Mucosa of gallbladder (tissue), 1 donor: ENCODE measurements at regions not wholly inside any gene's neighbourhood (a gene's known extent, or its start where the extent isn't known, plus 50 kb on each side); places are given as distances from the start of the nearest gene placed in this dataset.
A peak's percentile ranks its signal among the peaks of the same experiment; 100 is the strongest.
"Not testable (repeated sequence)": the region's sequence is repeated elsewhere in the genome, so short reads cannot be mapped to it uniquely, and the experiment has no call there.

ENCODE experiments used
- DNase-seq: peaks from one replicate; pipeline ENCODE4 v3.0.0-alpha.2; 2020; ENCODE audit warnings: low spot score
- donor health status: DM: no; HTN: no; CAD: no.

DNA sequence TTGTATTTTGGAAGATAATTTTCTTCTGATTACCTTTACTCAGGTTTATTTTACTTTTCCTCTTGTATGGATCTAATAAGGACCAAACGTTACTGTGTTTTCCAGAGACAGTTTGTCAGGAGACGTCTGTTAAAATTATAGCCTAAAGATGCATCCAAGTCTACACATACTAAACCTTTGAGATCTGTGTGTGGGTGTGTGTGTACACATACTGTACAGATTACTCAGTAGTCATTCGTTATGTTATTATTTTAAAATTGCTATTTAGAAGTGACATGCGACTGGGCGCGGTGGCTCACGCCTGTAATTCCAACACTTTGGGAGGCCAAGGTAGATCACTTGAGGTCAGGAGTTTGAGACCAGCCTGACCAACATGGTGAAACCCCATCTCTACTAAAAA lies 51.6 kb upstream of the CNTLN start:
- no peak for DNase-seq

DNA sequence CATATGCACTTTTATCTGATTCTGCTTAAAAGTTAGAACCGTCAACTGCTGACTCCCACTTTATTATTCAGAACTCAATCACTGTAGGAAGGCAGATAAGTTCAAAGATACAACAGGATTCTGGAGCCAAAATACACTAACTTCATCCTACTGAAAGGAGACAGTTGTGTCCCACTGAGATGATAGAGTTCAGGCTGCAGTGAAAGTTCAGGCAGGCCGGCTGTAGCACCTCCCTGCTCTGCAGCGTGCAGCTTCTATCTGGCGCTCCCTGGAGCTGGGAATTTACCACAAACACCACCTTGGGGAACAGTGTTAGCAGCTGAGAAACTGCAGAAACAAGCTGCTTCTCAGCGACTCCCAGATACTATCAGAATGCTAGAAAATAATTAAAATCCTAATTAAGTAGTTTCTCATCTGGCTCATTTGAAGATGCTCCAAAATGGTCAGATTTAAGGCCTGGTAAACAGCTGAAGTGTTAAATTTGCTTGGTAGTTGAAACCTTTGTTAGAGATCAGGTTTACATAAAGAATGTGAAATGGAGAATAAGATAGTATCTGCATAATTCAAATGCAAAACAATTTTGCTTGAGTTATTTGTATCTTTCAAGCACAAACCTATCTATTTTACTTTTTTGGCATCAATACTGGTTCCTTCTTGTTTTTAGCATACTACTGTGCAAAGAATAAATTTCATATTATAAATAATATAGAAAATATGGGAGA lies 52.3 kb upstream of the CNTLN start:
- peak; percentile 16 for DNase-seq

DNA sequence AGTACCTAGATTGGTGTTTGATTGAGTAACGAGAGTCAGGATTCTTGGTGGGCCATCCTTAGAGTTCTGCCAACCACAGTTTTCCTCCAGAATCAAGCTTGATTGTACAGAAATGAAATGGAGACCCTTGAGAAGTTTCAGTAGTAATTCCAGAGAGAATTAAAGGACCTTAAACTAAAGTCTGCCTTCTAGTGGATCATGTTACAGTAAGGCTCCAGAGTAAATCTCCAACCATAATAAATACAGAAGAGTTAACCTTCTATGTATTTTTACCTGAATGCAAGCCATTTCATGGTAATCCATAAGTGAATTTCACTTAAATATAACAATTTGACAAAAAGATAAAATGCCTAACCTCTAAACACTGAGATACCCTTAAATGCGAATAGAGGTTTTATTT lies 53.0 kb upstream of the CNTLN start:
- DNase-seq = no peak

DNA sequence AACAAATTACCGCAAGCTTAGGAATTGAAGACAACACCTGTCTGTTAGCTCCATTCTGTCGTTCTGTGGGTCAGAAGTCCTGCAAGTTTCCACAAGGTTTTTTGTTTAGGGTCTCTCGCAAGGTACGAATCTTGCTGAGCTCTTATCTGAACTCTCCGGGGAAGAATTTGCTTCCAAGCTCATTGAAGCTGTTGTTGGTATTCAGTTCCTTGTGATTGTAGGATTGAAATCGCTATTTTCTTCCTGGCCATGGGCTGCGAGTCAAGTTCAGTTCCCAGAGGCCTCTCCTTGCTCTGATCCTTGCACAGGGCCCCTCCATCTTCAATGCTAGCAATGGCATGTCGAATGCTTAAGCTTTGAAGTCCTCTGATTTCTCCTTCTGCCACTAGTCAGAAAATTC lies 53.5 kb upstream of the CNTLN start:
- no peak for DNase-seq

DNA sequence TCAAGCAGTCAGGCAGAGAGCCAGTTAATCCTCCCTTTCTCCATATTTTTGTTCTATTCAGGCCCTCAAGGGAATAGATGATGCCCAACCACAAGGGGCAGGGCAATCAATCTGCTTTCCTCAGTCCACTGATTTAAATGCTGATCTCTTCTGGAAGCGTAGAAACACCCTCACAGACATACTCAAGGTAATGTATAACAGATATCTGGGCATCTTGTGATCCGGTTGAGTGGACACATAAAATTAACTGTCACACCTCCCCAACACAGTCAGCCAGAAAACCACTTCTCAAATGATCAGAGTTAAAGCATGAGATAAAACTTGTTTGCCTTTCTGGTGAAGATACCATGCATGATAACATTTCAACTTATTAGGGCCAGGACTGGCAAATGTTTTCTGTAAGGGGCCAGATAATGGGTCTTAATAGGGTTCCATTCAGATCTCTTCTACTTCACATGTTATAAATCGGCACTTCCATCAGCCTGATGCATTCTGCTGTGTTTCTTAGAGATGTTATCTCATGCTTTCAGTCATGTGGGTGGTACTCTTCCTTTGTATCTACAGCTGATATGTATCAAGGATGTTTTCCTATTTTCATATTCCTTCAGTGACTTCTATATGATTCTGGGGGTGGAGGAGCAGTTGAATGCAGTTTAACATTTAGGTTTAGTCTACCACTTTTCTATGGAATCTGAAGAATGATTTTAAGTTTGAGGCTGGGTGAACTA lies 58.9 kb upstream of the CNTLN start:
- no peak for DNase-seq

DNA sequence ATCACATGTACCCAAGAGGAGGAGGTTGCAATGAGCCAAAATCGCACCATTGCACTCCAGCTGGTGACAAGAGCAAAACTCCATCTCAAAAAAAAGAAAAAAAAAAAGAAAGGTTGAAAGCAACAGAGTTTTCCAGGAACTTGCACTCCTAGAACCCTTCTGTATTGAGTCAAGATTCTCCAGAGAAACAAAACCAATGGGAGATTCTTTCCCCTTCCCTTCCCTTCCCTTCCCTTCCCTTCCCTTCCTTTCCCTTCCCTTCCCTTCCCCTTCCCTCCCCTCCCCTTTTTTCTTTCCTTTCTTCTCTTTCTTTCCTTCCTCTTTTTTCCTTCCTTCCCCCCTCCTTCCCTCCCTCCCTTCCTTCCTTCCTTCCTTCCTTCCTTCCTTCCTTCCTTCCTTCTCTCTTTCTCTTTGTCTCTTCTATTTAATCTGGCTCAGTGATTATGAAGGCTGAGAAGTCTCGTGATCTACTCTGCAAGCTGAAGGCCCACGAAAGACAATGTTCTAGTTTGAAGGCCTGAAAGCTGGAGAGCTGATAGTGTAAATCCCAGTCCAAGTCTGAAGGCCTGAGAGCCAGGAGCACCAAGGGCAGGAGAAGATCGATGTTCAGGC lies 59.6 kb upstream of the CNTLN start:
- no peak for DNase-seq

DNA sequence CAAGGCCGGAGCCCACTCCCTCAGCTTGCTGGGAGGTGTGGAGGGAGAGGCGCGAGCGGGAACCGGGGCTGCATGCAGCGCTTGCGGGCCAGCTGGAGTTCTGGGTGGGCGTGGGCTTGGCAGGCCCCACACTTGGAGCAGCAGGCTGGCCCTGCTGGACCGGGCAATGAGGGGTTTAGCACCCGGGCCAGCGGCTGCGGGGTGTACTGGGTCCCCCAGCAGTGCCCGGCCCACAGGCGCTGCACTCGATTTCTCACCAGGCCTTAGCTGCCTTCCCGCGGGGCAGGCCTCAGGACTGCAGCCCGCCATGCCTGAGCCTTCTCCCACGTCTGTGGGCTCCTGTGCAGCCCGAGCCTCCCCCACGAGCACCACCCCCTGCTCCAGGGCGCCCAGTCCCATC lies 62.3 kb upstream of the CNTLN start:
- not testable (repeated sequence) for DNase-seq

DNA sequence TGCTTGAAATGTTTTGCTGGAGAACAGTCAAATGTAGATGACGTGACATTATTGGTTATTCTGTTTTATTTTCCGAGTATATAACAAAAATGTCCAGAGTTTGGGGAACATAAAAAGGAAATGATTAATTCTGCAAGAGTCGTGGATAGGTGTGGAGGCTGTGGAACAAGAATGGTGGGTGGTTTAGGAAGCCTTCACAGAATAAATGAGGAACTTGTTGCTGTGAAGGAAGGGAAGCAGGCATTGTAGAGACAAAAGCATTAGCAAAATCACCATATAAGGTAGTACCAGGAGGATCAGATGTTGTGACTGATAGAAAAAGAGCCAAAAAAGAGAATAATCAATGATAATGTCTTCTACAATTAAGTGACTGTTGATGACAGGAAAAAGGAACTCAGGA lies 66.2 kb upstream of the CNTLN start:
- no peak for DNase-seq

DNA sequence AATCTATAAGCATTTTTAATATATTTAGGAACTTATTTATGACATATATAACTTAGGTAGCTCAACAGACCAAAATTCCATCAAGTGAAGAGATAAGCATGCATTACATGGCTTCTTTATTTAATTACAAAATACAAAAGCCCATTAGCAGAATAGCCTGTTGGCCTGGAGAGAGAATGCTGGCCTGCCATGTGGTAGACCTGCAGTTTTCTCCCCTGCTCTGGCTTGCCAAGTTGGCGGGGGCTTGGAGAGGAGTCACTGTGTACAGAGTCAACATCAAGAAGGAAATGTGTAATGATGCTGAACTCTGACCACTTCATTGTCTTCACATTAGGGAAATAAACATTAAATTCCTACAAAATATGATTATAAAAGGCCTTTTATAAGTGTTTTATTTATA lies 69.8 kb upstream of the CNTLN start:
- peak; percentile 37 for DNase-seq

DNA sequence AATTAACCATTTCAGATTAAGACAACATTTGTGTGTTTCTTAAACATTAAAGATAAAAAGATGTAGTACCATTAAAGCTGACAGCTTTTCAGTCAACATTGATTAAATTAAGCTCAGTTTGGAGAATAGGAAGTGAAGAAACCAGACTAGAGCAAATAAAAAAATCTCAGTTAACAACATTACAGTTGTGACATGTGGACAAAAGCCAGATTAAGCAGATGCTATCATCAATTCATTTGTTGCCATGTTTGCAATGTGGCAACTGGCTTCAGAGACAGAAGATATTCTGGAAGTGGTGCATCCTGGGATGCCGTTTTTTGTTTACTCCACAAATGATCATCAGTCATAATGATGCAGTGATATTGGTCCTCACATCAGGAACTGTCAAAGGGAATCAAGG lies 70.3 kb upstream of the CNTLN start:
- DNase-seq = no peak

DNA sequence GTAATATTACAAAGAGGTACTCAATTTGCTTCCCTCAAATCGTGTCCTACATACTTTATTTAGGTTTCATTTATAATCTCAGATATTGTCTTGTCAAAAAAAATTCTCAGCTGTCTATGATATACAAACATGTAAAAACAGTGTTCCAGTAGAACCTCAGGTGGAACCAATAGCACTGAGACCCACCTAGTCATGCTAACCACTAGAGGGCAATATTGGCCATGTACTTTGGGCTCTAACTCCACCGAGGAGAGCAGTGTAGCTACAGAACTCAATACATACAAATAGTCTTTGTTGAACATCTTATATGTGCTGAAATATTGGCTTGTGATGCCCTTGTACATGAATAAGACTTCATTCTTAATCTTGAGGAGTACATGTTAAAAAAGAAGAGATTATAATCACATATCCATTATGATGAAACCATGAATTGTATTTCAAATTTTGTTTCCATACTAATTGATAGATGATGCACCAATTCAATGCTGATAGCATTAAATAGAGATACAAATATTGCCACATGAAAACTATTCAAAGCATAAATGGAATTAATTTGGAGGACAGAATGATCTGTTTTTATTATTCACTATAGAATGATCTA lies 71.2 kb upstream of the CNTLN start:
- DNase-seq = peak; percentile 36

DNA sequence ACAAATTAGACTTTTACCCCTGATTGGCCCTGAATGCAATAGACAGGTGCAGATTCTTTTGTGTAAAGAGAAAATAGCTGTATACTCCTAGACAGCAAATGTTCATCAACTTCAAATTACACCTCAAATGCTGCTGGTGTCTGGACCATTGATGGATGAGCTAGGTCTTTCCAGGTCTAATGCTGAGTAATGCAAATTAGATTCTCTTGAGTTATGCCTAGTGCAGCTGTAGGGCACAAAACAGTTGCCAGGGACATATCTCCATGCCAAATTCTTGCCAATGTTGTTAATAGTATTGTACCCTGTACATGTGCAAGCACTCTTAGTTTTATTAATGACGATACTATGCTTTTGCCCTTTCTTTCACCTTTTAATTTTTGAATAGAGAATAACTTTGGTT lies 72.3 kb upstream of the CNTLN start:
- DNase-seq = no peak

DNA sequence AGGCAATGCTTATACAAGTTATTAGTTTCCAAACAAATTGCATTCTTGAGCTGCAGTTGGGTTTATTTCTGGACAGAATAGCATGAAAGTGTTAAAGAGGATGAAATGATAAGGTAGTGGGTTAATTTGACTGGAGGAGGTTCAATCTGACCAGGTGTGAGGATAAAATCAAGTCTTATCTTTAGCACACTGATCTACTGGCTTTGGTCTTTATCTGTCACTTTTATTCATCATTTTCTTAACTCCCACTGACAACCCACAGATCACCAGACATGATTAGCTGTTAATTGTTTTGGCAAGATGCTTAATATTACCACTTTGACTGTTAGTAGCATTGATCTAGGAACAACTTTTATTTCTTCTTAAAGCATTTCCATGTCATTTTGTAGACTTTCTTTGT lies 74.4 kb upstream of the CNTLN start:
- DNase-seq = no peak

DNA sequence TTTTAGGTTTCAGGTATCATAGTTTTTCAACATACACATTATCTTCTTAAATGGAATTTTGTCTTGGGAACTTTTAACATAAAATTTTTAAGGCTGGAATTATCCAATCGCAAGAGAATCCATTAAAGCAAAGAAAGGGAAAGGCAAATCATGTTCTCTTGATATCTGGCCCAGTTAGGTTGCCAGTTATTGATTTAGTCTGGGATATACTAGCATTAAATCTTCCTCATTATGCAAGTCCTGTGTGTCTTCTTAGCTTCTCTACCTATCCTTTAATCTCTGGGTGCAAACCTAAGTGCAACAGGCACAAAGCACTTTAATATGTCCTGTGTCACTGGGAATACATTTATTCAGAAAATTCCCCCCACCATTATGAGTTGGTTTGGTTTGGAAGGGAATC lies 75.4 kb upstream of the CNTLN start:
- DNase-seq = no peak

DNA sequence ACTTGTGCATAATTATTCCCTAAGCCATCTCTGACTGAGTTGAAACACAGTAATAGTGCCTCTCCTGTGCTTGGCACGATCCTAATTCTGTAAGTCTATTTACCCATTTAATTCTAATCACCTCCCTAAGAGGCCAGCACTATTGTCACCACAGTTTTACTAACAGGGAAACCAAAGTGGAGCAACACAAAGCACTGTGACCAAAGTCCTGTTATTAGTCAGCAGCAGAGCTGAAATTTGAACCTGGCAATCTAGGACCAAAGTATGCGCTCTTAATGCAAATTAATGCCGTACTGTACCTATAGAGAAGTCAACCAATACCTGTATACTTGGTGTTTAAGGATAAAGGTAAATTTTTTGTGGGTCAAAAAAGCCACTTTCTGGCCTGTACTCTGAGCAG lies 77.1 kb upstream of the CNTLN start:
- DNase-seq = peak; percentile 28

DNA sequence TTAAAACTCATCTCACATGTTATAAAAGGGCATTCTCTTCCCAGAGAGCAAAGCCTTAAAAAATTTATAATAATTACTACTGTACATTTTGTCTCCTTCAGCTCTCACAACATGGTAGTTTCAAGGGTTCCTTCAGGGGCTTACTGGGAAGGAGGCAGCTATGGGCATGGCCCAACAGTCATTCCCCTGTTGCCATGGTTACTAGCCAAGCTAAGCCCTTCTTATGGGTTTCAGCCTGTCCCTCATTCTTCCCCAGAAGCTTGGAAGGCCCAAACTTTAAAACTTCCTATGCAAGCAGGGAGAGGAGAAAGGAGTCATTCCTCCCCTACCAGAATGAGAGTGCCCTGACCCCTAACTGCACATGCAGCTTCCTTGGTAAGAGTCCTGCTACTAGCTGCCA lies 82.2 kb upstream of the CNTLN start:
- DNase-seq = no peak

DNA sequence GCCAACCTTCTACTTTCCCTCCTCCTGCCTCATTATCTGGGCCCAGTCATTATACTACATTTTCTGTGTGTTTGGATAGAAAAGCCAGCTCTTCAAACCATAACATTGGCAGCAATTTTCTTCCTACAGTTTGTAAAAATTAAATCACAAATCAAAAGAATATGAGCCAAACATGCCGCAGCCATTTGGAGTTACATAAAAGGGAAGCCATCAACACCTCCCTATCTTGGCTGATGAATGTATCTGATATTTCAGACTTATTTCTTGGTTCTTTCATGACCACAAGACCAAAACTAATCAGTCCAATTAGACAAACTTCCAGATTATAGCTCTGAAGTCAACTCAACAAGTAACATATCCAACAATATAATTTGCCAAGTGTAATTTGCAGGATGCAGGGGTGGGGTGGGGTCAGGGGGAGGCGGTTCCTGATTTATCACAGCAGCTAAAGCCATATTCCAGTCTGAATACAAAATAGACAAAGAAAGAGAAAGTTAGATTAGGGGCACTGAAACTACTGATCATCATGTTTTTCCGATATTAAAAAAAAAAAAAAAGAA lies 89.4 kb upstream of the CNTLN start:
- no peak for DNase-seq

DNA sequence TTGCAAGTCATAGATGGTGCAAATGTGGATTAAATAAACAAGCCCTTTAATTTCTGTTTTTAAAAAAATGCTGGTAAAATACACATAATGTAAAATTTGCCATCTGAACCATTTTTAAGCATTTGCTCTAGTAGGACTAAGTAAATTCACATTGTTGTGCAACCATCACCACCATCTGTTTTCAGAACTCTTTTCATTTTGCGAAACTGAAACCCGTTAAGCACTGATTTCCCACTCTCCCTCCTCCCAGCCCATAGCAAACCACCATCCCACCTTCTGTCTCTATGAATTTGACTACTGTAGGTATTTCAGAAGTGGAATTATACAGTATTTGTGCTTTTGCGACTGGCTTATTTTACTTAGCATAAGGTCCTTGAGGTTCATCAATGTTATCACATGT lies 103.3 kb upstream of the CNTLN start:
- no peak for DNase-seq

DNA sequence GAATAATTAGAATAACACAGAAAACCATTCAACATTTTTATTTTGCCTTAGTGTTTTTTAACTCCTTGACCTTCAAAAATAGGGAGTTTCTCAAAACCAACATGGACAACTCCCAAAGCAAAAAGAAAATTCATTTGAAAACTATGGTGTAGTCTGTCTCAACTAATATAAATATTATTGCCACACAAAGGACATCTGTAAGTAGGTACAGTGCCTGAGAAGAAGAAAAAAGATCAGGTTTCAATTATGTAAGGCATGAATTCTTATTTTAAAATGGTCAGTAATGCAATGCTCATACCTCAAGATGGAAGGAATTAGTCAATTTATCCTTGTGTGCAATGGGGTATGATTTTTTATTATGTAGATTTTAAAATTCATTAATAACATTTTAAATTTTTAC lies 109.6 kb upstream of the CNTLN start:
- no peak for DNase-seq

DNA sequence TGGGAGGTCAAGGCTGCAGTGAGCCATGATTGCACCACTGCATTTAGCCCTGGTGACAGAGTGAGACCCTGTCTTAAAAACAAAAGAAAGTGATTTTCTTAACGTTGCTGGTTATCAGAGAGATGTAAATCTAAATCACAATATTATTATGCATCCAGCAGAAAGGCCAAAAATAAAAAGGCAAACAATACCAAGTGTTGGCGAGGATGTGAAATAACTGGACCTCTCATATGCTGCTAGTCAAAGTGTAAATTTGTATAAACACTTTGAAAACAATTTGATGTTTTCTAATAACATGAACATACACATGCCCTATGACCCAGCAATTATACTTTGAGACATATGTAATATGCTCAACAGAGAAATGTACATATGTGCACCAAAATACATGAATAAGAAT lies 110.7 kb upstream of the CNTLN start:
- no peak for DNase-seq

DNA sequence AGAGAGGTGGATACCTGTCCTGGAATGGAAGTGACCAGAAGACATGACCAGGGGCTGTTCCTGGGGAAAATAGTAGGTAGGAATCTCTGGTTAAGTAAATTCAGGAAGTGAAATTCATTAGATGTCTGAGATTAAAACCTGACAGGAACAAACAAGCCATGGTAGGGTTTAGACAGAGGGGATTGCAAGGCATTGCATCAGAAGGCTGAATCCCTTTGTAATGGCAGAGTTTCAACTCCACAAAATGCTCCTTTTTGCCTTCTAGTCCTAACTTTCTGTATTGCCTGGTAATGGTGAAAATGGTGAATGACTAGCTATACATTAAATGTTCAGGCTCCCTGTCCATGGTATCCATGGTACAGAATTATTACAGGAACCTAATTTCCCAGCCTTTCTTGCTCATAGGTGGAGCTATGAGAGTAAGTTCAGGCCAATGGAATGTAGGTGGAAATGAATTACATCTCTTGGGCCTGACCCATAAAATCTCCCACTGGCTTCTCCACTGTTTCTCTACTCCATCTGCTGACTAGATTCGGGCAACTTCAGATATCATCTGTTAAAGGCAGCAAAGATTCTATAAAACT lies 113.4 kb upstream of the CNTLN start:
- DNase-seq = no peak

DNA sequence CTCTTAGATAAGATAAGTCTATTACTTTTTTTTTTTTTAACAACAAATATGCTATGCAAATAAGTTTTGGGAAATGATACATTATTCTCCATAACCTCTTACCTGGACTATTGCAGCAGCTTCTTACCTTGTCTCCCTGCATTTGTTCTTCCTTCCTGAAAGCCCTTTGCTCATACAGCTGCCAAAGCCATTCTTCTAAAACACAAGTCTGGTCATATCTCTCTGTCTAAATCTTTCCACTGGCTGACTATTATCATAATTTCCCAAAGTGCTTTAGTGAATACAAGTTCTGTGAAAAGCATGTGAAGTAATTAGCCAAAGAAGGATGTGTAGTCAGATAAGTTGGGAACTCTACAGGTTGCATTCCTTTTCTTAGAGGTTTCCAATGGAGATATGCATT lies 115.4 kb upstream of the CNTLN start:
- no peak for DNase-seq
